ENCODE measurements at regions not wholly inside any gene's neighbourhood (a gene's known extent, or its start where the extent isn't known, plus 50 kb on each side); places are given as distances from the start of the nearest gene placed in this dataset.

DNA sequence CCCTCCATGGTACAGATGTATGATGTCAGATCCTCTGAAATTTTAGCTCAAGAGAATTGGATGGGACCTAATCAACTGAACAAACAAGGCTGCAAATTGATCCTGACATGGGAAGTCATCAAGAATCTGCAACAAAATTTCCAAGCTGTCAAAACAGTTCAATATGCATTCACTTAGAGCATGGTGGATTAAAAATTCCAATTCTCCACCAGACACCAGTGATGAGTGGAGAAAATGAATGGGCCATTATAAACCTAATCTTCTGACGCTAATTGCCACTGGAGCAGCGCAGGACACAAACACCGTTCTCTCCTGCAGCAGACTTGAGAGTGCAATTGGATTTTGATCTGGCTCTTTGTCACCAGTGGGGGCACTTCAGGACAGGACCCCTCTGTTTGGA is 94.2 kb downstream of the MINAR1 start:
- TF ChIP-seq, protein P1, sequence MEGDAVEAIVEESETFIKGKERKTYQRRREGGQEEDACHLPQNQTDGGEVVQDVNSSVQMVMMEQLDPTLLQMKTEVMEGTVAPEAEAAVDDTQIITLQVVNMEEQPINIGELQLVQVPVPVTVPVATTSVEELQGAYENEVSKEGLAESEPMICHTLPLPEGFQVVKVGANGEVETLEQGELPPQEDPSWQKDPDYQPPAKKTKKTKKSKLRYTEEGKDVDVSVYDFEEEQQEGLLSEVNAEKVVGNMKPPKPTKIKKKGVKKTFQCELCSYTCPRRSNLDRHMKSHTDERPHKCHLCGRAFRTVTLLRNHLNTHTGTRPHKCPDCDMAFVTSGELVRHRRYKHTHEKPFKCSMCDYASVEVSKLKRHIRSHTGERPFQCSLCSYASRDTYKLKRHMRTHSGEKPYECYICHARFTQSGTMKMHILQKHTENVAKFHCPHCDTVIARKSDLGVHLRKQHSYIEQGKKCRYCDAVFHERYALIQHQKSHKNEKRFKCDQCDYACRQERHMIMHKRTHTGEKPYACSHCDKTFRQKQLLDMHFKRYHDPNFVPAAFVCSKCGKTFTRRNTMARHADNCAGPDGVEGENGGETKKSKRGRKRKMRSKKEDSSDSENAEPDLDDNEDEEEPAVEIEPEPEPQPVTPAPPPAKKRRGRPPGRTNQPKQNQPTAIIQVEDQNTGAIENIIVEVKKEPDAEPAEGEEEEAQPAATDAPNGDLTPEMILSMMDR (IDR thresholded peaks at IDR 0.05) = no peak
- TF ChIP-seq EP300 (IDR thresholded peaks at IDR 0.05) (no peak), POLR2A (IDR thresholded peaks at IDR 0.05) (no peak)
- H3K36me3 ChIP-seq = no peaks in the 10 kb centered on the region
- H3K27me3 ChIP-seq = no peaks in the 10 kb centered on the region
- no peaks in the 10 kb centered on the region for H3K4me1 ChIP-seq (ENCODE audit: insufficient read depth)
- no peaks in the 10 kb centered on the region for H3K9me3 ChIP-seq
- DNase-seq = no peak
- 70 to 89% (median 75%) methylated on average over 3 of the region's 3 CpGs for WGBS, 3 donors
- intact Hi-C loops (cut with DNase I) = no loop called here
- H3K27ac ChIP-seq = no peak overlapping the region
- H3K4me3 ChIP-seq = no peak overlapping the region

DNA sequence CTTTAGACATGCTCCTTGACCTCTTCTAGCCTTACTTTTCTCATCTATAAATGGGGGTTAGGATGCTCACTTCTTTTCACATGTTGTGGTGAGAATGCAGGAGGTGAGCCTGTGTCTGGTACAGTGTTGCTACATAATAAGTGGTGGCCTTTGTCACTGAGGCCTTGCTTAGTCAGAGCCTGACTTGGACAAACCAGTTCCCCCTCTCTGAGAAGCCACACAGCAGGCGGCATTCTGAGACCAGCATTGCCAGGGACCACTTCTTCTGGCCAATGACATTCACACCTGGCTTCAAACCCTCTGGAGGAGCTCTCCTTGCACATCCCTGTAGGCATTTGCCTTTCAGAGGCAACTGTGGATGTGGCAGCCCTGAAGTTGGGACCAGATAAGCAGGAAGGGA is 95.7 kb downstream of the MINAR1 start:
- no peak for TF ChIP-seq POLR2A (IDR thresholded peaks at IDR 0.05)
- TF ChIP-seq, protein P1 (IDR thresholded peaks at IDR 0.05) = no peak
- TF ChIP-seq EP300 (IDR thresholded peaks at IDR 0.05) = no peak
- 0 to 56% (median 45%) methylated on average over 1 of the region's 1 CpG for WGBS, 3 donors
- intact Hi-C loops (cut with DNase I) = no loop called here
- Histone ChIP-seq H3K4me1 (ENCODE audit: insufficient read depth) (no peaks in the 10 kb centered on the region), H3K27me3 (no peaks in the 10 kb centered on the region), H3K4me3 (no peak overlapping the region), H3K36me3 (no peaks in the 10 kb centered on the region), H3K27ac (no peak overlapping the region), H3K9me3 (no peaks in the 10 kb centered on the region)
- DNase-seq = no peak

DNA sequence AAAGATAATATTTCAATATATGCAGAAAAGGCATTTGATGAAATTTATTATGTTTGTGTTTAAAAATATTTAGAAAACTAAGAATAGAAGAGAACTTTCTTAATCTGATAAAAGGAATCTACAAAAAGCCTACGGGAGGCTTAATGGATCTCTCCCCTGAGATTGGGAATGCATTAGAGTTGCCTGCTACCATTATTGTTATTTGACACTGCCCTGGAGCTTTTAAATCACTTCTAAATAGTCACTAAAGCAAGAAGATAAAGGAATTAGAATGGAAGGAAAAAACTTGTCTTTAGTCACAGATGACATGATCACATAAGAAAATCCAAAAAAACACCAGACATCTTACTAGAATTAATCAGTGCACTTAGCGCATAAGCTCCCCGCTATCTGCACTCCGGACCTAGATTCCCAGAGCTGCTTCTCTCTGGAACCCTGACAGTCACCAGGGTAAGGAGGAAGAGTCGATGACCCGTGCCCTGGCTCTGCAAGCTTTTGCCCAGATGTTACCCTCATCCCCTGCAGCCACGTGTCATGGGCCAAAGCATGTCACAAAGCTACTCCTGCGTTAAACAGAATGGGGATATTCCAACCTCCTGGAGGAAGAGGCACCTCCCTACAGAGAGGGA is 97.1 kb downstream of the MINAR1 start:
- WGBS, 3 donors = 49 to 62% (median 61%) methylated on average over 8 of the region's 8 CpGs
- DNase-seq = no peak
- no peaks in the 10 kb centered on the region for H3K27me3 ChIP-seq
- no peaks in the 10 kb centered on the region for H3K4me1 ChIP-seq (ENCODE audit: insufficient read depth)
- H3K9me3 ChIP-seq = no peaks in the 10 kb centered on the region
- no peak overlapping the region for H3K27ac ChIP-seq
- no peak overlapping the region for H3K4me3 ChIP-seq
- intact Hi-C loops (cut with DNase I) = no loop called here
- TF ChIP-seq EP300 (IDR thresholded peaks at IDR 0.05) (no peak), POLR2A (IDR thresholded peaks at IDR 0.05) (no peak)
- TF ChIP-seq, protein P1 (IDR thresholded peaks at IDR 0.05) = no peak
- no peaks in the 10 kb centered on the region for H3K36me3 ChIP-seq

DNA sequence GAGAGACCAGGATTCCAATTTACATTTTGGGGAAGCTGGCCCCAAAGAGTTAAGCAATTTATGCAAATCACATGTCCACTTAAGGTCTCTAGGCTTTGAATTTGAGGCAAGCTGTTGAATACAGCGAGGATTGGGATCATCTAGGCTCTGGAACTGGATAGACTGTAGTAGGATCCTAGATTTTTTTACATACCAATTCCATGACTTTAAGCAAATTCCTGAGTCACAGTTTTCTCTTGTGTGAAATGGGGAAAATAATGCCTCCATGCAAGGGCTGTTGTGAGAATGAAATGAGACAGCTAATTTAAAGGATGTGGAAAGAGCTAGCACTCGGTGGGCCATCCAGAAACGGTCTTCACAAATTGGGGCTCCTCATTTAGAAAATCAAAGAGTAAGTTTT is 103.4 kb downstream of the MINAR1 start:
- Histone ChIP-seq H3K36me3 (no peaks in the 10 kb centered on the region), H3K27me3 (no peaks in the 10 kb centered on the region), H3K4me1 (ENCODE audit: insufficient read depth) (no peaks in the 10 kb centered on the region), H3K4me3 (no peak overlapping the region), H3K9me3 (no peaks in the 10 kb centered on the region), H3K27ac (no peak overlapping the region)
- 75 to 76% (median 76%) methylated on average over 3 of the region's 3 CpGs for WGBS, 3 donors
- TF ChIP-seq EP300 (IDR thresholded peaks at IDR 0.05) (no peak), POLR2A (IDR thresholded peaks at IDR 0.05) (no peak)
- TF ChIP-seq, protein P1 (IDR thresholded peaks at IDR 0.05) = no peak
- no peak for DNase-seq
- intact Hi-C loops (cut with DNase I) = no loop called here
